H9 (cell line): ENCODE measurements at regions not wholly inside any gene's neighbourhood (a gene's known extent, or its start where the extent isn't known, plus 50 kb on each side); places are given as distances from the start of the nearest gene placed in this dataset.

Experiments used
- DNase-seq: peaks from one replicate; pipeline ENCODE4 v3.0.0-alpha.2; 2017
- H2AFZ ChIP-seq: one replicate; pipeline ENCODE4 v1.6.1; 2013; ENCODE audit warnings: mild to moderate bottlenecking, low read length, control low read depth, moderate library complexity
- H2AK5ac ChIP-seq: 2 replicates; pipeline ENCODE4 v1.6.1; 2013; ENCODE audit warnings: low read length, control low read depth, mixed read lengths; ENCODE audit not compliant: insufficient read length
- H2BK120ac ChIP-seq: one replicate; pipeline ENCODE4 v1.6.1; 2013; ENCODE audit warnings: low read depth, mild to moderate bottlenecking, low read length, control low read depth, inconsistent platforms; ENCODE audit not compliant: poor library complexity, severe bottlenecking
- H2BK12ac ChIP-seq: 2 replicates; pipeline ENCODE4 v1.6.1; 2013; ENCODE audit warnings: low read length, control low read depth, mixed read lengths, low read depth; ENCODE audit not compliant: insufficient read length
- H2BK15ac ChIP-seq: 2 replicates; pipeline ENCODE4 v1.6.1; 2013; ENCODE audit warnings: low read depth, low read length, control low read depth
- H2BK20ac ChIP-seq: one replicate; pipeline ENCODE4 v1.6.1; 2013; ENCODE audit warnings: low read depth, mild to moderate bottlenecking, low read length, control low read depth, inconsistent platforms; ENCODE audit not compliant: poor library complexity, severe bottlenecking
- H2BK5ac ChIP-seq: 2 replicates; pipeline ENCODE4 v1.6.1; 2013; ENCODE audit warnings: low read length, control low read depth, mixed read lengths; ENCODE audit not compliant: insufficient read length
- H3K14ac ChIP-seq: 2 replicates; pipeline ENCODE4 v1.6.1; 2013; ENCODE audit warnings: low read length, control low read depth; ENCODE audit not compliant: insufficient read depth
- H3K18ac ChIP-seq: 2 replicates; pipeline ENCODE4 v1.6.1; 2013; ENCODE audit warnings: low read depth, mild to moderate bottlenecking, mixed read lengths, low read length, control low read depth; ENCODE audit not compliant: insufficient read length
- H3K23ac ChIP-seq: 2 replicates; pipeline ENCODE4 v1.6.1; 2013; ENCODE audit warnings: low read length, control low read depth, mixed read lengths, low read depth; ENCODE audit not compliant: insufficient read length
- H3K23me2 ChIP-seq: 2 replicates; pipeline ENCODE4 v1.6.1; 2013; ENCODE audit warnings: low read depth, mild to moderate bottlenecking, mixed read lengths, low read length, control low read depth; ENCODE audit not compliant: insufficient read length, poor library complexity, severe bottlenecking
- H3K27ac ChIP-seq: 2 replicates; pipeline ENCODE4 v1.5.1; 2013; ENCODE audit warnings: low read length, control low read depth, mixed read lengths, low read depth; ENCODE audit not compliant: insufficient read length
- H3K27me3 ChIP-seq: 2 replicates; pipeline ENCODE4 v1.6.1; 2013; ENCODE audit warnings: low read length, control low read depth, inconsistent platforms; ENCODE audit not compliant: insufficient read depth
- H3K4ac ChIP-seq: 2 replicates; pipeline ENCODE4 v1.6.1; 2013; ENCODE audit warnings: low read depth, mild to moderate bottlenecking, control low read depth, inconsistent platforms, low read length, moderate library complexity
- H3K4me1 ChIP-seq: 2 replicates; pipeline ENCODE4 v1.6.1; 2013; ENCODE audit warnings: low read length, control low read depth, inconsistent platforms; ENCODE audit not compliant: insufficient read depth
- H3K4me2 ChIP-seq: 2 replicates; pipeline ENCODE4 v1.6.1; 2013; ENCODE audit warnings: low read length, control low read depth, mixed read lengths; ENCODE audit not compliant: insufficient read length, insufficient read depth
- H3K56ac ChIP-seq: 2 replicates; pipeline ENCODE4 v1.6.1; 2013; ENCODE audit warnings: low read depth, mild to moderate bottlenecking, mixed read lengths, low read length, control low read depth; ENCODE audit not compliant: insufficient read length
- H3K79me1 ChIP-seq: 2 replicates; pipeline ENCODE4 v1.6.1; 2013; ENCODE audit warnings: low read depth, mild to moderate bottlenecking, moderate library complexity, low read length, control low read depth, inconsistent platforms; ENCODE audit not compliant: insufficient read depth, poor library complexity, severe bottlenecking
- H3K79me2 ChIP-seq: 2 replicates; pipeline ENCODE4 v1.6.1; 2013; ENCODE audit warnings: low read length, control low read depth, inconsistent platforms; ENCODE audit not compliant: insufficient read depth
- H3K9ac ChIP-seq: 2 replicates; pipeline ENCODE4 v1.6.1; 2013; ENCODE audit warnings: low read length, control low read depth, mixed read lengths; ENCODE audit not compliant: insufficient read length; ENCODE audit errors: extremely low read depth
- H3K9me3 ChIP-seq: one replicate; pipeline ENCODE4 v1.6.1; 2013; ENCODE audit warnings: low read depth, low read length, inconsistent platforms; ENCODE audit not compliant: control insufficient read depth
- H3T11ph ChIP-seq: one replicate; pipeline ENCODE4 v1.6.1; 2013; ENCODE audit warnings: mild to moderate bottlenecking, low read length, control low read depth, inconsistent platforms
- H4K20me1 ChIP-seq: one replicate; pipeline ENCODE4 v1.6.1; 2013; ENCODE audit not compliant: control insufficient read depth, insufficient read length, insufficient read depth
- H4K5ac ChIP-seq: 2 replicates; pipeline ENCODE4 v1.6.1; 2013; ENCODE audit warnings: low read depth, mild to moderate bottlenecking, mixed read lengths, low read length, control low read depth; ENCODE audit not compliant: insufficient read length
- H4K8ac ChIP-seq: replicated peaks from 2 replicates; pipeline ENCODE4 v1.6.1; 2013; ENCODE audit warnings: low read length, control low read depth, mixed read lengths, low read depth; ENCODE audit not compliant: insufficient read length
- H4K91ac ChIP-seq: 2 replicates; pipeline ENCODE4 v1.6.1; 2013; ENCODE audit warnings: low read depth, mild to moderate bottlenecking, moderate library complexity, mixed read lengths, low read length, control low read depth; ENCODE audit not compliant: insufficient read length
- H3K27ac Mint-ChIP-seq, 3 experiments: 2 replicates in 2 of 3; 3 replicates in 1 of 3; pipeline ENCODE4 v1.8.0; 2020 to 2021; ENCODE audit warnings: mixed read lengths in 3 of 3, mild to moderate bottlenecking in 1 of 3, moderate library complexity in 1 of 3
- H3K27me3 Mint-ChIP-seq: 2 replicates; pipeline ENCODE4 v1.8.0; 2021; ENCODE audit warnings: low read depth, mild to moderate bottlenecking, moderate library complexity, mixed read lengths
- H3K36me3 Mint-ChIP-seq, 3 experiments: 2 replicates in 2 of 3; 3 replicates in 1 of 3; pipeline ENCODE4 v1.8.0; 2020 to 2021; ENCODE audit warnings: low read depth in 3 of 3, mixed read lengths in 3 of 3; ENCODE audit not compliant: insufficient read depth in 1 of 3
- H3K4me1 Mint-ChIP-seq, 2 experiments: 2 replicates each; pipeline ENCODE4 v1.8.0; 2020; ENCODE audit warnings: mixed read lengths in 2 of 2
- H3K4me3 Mint-ChIP-seq, 2 experiments: 2 replicates in 1 of 2; 3 replicates in 1 of 2; pipeline ENCODE4 v1.8.0; 2020 to 2021; ENCODE audit warnings: mild to moderate bottlenecking in 2 of 2, mixed read lengths in 2 of 2, moderate library complexity in 1 of 2
- H3K9me3 Mint-ChIP-seq, 2 experiments: 2 replicates in 1 of 2; 3 replicates in 1 of 2; pipeline ENCODE4 v1.8.0; 2020; ENCODE audit warnings: mild to moderate bottlenecking in 2 of 2, mixed read lengths in 2 of 2, moderate library complexity in 1 of 2
- CTCF ChIP-seq: fragments of 200-600 bp; sonication (generic); conservative IDR thresholded peaks from 3 replicates; pipeline ENCODE4 v1.8.0; 2021; ENCODE audit warnings: antibody characterized with exemption, mild to moderate bottlenecking
- WGBS: extraction: QIAGEN DNeasy Blood & Tissue Kit; methylation state at CpG from one replicate; pipeline ENCODE4 v1.1.7; 2013; ENCODE audit warnings: missing lambda C conversion rate, low lambda C conversion rate, mixed read lengths; ENCODE audit not compliant: insufficient read length; ENCODE audit errors: extremely low coverage; 5-methylcytosine and 5-hydroxymethylcytosine counted together

DNA sequence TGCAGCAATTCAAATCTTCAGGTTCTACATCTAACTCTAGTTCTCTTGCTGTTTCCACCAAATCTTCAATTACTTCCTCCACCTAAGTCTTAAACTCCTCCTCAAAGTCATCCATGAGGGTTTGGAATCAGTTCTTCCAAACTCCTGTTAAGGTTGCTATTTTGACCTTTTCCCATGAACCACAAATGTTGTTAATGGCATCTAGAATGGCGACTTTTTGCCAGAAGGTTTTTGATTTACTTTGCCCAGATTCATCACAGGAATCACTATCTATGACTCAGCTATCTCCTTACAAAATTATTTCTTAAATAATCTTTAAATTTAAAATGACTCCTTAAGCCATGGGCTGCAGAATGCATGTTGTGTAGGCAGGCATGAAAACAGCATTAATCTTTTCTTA, 368.9 kb upstream of the TNP1 start:
- H3K23me2 ChIP-seq = no peaks in the 10 kb centered on the region

More for the DNA sequence above, 368.9 kb upstream of the TNP1 start:
- Histone ChIP-seq H3K9me3 (no peaks in the 10 kb centered on the region), H3K56ac (no peak overlapping the region), H3K79me2 (no peaks in the 10 kb centered on the region), H4K8ac (no peak overlapping the region), H2AFZ (no peak overlapping the region), H3K4ac (no peak overlapping the region), H3K27me3 (no peaks in the 10 kb centered on the region), H2BK15ac (no peak overlapping the region), H3K9ac (no peak overlapping the region), H3K27ac (no peak overlapping the region), H4K5ac (no peak overlapping the region), H2BK20ac (no peak overlapping the region), H2AK5ac (no peak overlapping the region), H4K91ac (no peak overlapping the region), H3T11ph (no peak overlapping the region), H2BK12ac (no peak overlapping the region), H3K23ac (no peak overlapping the region), H2BK120ac (no peak overlapping the region), H2BK5ac (no peak overlapping the region), H4K20me1 (no peaks in the 10 kb centered on the region), H3K14ac (no peak overlapping the region), H3K4me1 (no peaks in the 10 kb centered on the region), H3K79me1 (no peaks in the 10 kb centered on the region), H3K4me2 (no peak overlapping the region), H3K18ac (no peak overlapping the region)
- H3K36me3 Mint-ChIP-seq = no peaks in the 10 kb centered on the region
- no peaks in the 10 kb centered on the region for H3K4me1 Mint-ChIP-seq
- no peaks in the 10 kb centered on the region for H3K9me3 Mint-ChIP-seq
- WGBS = no CpG with 5 or more reads among the region's 1 CpG
- H3K27ac Mint-ChIP-seq = no peak overlapping the region
- DNase-seq = no peak
- no peak for TF ChIP-seq CTCF
- H3K4me3 Mint-ChIP-seq = no peak overlapping the region
- peaks cover 6% of the 10 kb centered on the region for H3K27me3 Mint-ChIP-seq
